Astrocyte of the cerebellum (primary cell): ENCODE measurements at regions not wholly inside any gene's neighbourhood (a gene's known extent, or its start where the extent isn't known, plus 50 kb on each side); places are given as distances from the start of the nearest gene placed in this dataset.

Source experiments
- DNase-seq: peaks from one replicate; pipeline ENCODE4 v3.0.0-alpha.2; 2011; ENCODE audit warnings: low read depth
- H3K4me3 ChIP-seq: 2 replicates; pipeline ENCODE4 v1.5.1; 2011; ENCODE audit warnings: mild to moderate bottlenecking, low read depth, low read length, moderate library complexity
- in situ Hi-C: cut with HindIII; loops from 2 replicates; pipeline ENCODE4 v1.10.0; 2017; ENCODE audit warnings: low sequenced_read_pairs
- TF ChIP-seq, protein P1 (sequence below): IDR thresholded peaks from 2 replicates; pipeline ENCODE4 v1.5.1; 2012; ENCODE audit warnings: low read length, low read depth, moderate library complexity, mild to moderate bottlenecking; ENCODE audit errors: missing control alignments

- peak; percentile 8 for DNase-seq
- H3K4me3 ChIP-seq: peak overlapping the region; percentile 37
- TF ChIP-seq, protein P1, sequence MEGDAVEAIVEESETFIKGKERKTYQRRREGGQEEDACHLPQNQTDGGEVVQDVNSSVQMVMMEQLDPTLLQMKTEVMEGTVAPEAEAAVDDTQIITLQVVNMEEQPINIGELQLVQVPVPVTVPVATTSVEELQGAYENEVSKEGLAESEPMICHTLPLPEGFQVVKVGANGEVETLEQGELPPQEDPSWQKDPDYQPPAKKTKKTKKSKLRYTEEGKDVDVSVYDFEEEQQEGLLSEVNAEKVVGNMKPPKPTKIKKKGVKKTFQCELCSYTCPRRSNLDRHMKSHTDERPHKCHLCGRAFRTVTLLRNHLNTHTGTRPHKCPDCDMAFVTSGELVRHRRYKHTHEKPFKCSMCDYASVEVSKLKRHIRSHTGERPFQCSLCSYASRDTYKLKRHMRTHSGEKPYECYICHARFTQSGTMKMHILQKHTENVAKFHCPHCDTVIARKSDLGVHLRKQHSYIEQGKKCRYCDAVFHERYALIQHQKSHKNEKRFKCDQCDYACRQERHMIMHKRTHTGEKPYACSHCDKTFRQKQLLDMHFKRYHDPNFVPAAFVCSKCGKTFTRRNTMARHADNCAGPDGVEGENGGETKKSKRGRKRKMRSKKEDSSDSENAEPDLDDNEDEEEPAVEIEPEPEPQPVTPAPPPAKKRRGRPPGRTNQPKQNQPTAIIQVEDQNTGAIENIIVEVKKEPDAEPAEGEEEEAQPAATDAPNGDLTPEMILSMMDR: no peak
- in situ Hi-C loops: no loop called here
Measured at GRCh38 chr6:5851261-5851757, 155.4 kb downstream of the NRN1 start.

- H3K4me3 ChIP-seq: peak overlapping the region; percentile 37
- in situ Hi-C loops: no loop called here
- TF ChIP-seq, protein P1: no peak
- DNase-seq: no peak
Measured at GRCh38 chr6:5850848-5851255, 155.9 kb downstream of the NRN1 start.

GRCh38 chr6:5846889-5847288 is 159.8 kb downstream of the NRN1 start:
- TF ChIP-seq, protein P1: no peak
- no peak for DNase-seq
- in situ Hi-C loops: no loop called here
- H3K4me3 ChIP-seq: no peak overlapping the region

DNA sequence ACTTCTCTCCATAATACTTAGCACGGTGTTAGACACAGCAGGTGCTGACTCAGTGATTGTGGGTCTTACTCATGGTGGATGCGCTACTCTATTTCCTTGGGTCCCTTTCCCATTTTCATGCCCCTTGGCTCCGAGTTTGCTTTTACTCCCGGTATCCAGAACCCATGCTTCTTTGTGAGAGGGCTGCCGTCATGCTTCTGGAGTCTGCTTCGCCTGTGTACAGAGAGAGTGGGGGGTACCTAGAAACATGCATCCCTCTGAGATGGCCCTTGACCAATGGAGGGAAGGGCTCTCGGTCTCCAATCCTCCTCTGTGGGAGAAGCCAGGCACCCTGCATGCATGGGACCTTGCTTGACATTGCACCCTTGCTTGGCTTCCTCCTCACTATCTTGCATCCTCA is 160.4 kb downstream of the NRN1 start:
- TF ChIP-seq, protein P1: no peak
- in situ Hi-C loops: no loop called here
- DNase-seq: no peak
- no peak overlapping the region for H3K4me3 ChIP-seq

- H3K4me3 ChIP-seq: no peak overlapping the region
- in situ Hi-C loops: no loop called here
- no peak for DNase-seq
- TF ChIP-seq, protein P1: no peak
Measured at GRCh38 chr6:5843078-5843477, 163.6 kb downstream of the NRN1 start.

DNA sequence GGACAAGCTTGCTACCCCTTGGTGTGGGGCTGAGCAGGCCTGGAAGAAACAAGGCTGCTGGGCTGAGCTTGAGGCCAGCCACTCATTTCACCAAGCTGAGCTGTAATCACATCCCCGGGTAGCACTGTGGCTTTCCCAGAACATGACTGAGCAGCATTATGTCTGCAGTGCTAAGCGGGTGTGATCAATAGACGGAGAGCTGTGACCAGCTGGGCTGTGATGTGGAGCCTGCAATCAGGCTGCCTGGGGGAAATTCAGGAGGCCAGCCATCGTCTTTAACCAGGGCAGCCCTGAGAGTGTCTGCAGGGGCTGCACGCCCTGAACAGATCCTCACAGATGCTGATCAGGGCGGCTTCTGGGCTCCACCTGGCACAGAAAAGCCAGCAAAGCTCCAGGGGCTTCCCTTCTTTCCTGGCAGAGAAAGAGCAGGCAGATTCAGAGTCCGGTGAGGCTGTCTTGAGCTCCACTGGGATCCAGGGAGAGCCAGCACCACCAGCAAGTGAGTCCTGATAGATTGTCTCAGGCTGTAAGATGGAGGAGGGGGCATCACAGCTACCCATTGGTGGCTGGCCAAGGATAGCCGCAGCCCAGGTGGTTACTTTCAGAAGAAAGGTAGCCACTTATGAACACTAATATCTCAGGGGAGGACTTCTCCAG is 165.9 kb downstream of the NRN1 start:
- TF ChIP-seq, protein P1: no peak
- DNase-seq: no peak
- in situ Hi-C loops: no loop called here
- no peak overlapping the region for H3K4me3 ChIP-seq
